ENCODE measurements at regions not wholly inside any gene's neighbourhood (a gene's known extent, or its start where the extent isn't known, plus 50 kb on each side); places are given as distances from the start of the nearest gene placed in this dataset.

GRCh38 chr4:125511715-125512114 is 197.0 kb downstream of the FAT4 start:
- DNase-seq: no peak

DNA sequence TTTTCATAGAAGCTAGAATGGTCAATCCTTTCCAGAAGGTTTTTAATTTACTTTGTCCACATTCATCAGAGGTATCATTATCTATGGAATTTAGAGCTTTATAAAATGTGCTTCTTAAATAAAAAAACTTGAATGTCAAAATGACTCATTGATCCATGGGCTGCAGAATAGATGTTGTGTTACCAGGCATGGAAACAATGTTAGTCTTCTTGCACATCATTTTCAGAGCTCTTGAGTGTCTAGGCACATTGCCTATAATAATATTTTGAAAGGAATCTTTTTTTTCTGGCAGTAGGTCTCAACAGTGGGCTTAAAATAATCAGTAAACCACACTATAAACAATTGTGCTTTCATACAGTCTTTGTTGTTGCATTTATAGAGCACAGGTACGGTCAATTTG is 200.3 kb downstream of the FAT4 start:
- DNase-seq: no peak

- no peak for DNase-seq
Observed at GRCh38 chr4:125517831-125518230, 203.1 kb downstream of the FAT4 start.

- no peak for DNase-seq
Observed at GRCh38 chr4:125518281-125518680, 203.5 kb downstream of the FAT4 start.

DNA sequence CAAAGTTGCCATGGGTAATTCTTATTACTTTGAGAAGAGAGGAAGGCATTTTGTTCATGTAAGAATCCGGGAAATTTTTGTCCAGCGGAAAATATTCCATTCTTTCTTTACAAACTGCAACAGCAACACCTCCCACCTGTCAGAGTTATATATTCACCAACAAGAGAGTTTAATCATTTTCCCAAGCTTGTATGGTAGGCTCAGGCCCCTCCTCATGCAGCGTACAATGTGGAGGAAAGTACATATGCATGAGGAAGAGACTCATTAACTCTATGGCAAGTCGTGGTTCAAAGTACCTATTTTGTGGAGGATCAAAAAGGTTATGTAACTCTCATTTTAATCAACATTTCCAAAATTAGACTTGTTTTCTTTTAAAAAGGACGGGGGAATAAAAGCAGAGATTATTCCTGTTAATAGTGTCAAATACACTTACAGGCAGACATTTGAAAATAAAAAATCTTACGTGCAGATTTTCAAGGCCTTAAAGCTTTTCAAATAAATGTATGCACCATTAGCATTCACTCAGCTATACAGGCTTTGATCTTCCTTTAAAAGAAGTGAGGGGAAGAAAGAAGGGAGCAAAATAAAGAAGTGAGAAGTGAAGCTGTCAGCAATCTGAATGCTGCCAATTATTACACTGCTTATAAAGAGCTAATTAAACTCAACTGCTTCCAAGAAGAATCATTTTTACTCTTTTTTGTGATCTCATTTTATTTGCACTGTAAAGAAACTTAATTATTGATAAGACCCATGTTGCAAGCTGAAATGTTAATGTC is 204.8 kb downstream of the FAT4 start:
- DNase-seq: no peak

- no peak for DNase-seq
Observed at GRCh38 chr4:125520258-125520990, 205.7 kb downstream of the FAT4 start.

DNA sequence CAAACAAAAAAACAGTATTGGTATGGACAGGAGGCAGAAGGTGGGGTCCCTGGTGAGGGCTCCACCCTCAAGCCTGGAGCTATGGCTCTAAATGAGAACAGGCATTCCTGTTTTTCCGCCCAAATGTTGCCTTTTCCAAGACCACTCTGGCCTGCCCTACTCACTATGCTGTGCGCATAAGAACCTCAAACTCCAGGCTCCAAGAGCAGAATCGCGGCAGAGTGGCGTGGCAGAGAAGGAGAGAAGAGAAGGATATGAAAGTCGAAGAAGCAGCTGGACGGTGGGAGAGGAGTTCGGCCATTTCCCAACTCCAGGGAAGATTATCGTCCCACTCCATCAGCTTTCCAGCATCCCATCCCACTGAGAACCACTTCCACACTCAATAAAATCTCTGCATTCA is 207.8 kb downstream of the FAT4 start:
- no peak for DNase-seq

- DNase-seq: no peak
Observed at GRCh38 chr4:125522992-125523391, 208.2 kb downstream of the FAT4 start.

DNA sequence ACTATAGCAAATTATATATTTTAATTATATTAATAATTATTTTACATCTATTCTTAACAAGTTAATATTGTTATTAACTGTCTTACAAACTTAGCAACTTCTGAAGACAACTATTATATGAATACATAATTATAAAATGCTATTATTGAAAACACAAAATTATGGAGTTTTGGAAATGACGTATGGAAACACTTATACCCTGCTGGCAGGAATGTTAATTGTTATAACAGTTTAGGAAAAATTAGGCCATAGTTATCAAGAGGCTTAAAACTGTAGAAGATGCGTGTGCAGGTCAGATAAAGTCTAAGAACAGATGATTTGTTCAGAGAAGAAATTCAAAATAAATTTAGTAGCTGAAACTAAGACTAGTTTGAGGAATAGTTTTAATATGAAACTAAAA is 211.7 kb downstream of the FAT4 start:
- no peak for DNase-seq

DNA sequence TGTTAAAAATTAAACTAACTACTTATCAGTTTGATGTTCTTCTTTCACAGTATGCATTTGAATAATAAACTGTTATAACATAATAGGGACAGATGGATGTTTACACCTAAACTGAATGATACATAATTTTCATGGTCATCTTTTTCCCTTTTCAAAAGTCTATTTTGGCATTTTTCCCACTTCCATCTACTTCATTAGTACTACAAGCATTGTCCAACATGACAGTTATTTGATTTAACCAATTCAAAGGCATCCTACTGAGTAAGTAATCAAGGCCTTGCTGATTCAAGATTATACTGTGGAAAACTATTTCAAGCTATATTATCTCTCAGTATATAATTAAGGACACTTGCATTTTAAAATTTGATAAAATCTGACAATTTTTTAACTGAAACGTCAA is 212.9 kb downstream of the FAT4 start:
- DNase-seq: no peak

- DNase-seq: no peak
Observed at GRCh38 chr4:125529071-125529470, 214.3 kb downstream of the FAT4 start.

- DNase-seq: no peak
Observed at GRCh38 chr4:125538670-125539069, 223.9 kb downstream of the FAT4 start.

DNA sequence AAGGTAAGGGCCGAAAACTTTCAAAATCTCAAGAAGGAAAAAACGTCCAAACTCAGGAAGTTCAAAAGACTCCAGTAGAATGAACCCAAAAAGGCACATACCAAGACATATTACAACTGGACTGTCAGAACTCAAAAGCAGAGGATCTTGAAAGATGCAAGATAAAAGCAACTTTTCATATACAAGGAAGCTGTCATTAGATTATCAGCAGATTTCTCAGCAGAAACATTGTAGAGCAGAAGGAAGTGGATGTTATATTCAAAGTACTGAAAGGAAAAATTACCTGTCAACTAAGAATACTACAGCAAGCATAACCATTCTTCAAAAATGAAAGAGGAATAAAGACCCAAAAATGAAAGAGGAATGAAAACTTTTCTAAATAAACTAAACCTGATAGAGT is 224.9 kb downstream of the FAT4 start:
- no peak for DNase-seq

DNA sequence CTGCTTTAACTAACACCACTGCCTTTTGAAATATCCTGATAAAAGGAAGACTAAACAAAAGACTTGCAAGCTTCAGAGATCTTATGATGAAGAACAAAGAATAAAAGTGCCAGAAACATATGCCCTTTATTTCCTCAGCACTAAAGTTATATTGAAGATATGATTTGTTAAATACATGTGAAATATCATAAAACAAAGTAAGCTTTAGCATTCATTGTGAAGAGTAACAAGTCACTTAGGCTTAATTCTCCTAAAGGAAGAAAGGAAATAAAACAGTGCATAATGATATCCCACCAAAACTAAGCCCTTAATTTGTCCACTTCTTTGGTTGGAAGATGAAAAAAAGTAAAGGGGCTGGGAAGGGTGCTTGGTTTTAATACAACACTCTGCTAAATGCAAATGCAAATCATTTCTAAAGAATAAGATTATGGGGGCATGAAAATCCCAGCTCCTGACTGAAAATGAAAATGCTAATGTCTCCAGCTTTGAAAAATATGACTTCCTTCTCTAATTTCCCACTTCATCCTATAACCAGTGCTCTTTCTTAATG is 227.2 kb downstream of the FAT4 start:
- no peak for DNase-seq

GRCh38 chr4:125546272-125546671 is 231.5 kb downstream of the FAT4 start:
- no peak for DNase-seq

GRCh38 chr4:125547836-125548235 is 233.1 kb downstream of the FAT4 start:
- no peak for DNase-seq

DNA sequence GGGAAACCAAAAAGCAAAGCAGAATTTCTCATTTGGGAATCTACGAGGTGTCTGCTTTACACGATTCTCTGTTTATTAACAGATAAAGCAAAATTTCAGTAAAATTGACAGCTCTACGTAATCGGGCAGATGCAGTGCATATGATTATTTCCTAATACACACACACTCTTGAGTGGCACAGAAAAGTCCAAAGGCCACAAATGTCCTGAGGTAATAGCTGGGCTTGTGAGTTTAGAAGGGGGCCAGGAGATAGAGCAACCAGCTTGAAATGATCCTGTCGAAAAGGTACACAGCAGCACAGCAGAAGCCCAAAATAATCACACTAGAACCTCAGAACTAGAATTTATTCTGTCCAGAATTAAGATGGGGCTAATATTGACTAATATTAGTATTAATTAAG is 236.0 kb downstream of the FAT4 start:
- no peak for DNase-seq

- DNase-seq: no peak
Observed at GRCh38 chr4:125551466-125551865, 236.7 kb downstream of the FAT4 start.

DNA sequence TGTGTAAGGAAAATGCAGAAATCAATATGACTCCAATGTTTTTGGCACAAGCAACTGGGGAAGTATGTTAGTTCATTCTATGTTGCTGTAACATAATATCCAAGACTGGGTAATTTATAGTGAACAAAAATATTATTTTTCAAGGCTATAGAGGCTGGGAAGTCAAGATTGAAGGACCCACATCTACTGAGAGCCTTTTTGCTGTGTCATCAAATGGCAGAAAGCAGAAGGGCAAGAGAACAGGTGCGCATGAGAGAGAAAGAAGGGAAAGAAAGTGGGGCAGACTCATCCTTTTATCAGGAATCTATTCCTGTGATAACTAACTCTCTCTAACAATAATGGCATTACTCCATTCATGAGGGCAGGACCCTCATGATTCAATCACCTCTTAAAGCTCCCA is 237.2 kb downstream of the FAT4 start:
- no peak for DNase-seq

DNA sequence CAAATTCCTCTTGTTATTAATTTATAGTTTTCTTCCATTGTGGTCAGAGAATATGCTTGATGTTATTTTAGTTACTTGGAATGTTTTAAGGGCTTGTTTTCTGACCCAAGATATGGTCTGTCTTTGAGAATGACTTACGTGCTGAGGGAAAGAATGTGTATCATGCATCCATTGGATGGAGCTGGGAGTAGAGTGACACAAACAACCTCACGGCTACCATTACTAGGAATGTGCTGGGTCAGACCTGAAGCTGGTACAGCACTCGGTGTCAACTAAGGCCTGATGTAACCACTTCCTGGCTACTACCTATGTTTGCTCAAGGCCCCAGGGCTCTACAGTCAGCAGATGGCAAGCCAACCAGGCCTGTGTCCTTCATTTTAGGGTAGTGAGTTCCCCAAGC is 257.8 kb downstream of the FAT4 start:
- no peak for DNase-seq

GRCh38 chr4:125573368-125573767 is 258.6 kb downstream of the FAT4 start:
- DNase-seq: no peak

DNA sequence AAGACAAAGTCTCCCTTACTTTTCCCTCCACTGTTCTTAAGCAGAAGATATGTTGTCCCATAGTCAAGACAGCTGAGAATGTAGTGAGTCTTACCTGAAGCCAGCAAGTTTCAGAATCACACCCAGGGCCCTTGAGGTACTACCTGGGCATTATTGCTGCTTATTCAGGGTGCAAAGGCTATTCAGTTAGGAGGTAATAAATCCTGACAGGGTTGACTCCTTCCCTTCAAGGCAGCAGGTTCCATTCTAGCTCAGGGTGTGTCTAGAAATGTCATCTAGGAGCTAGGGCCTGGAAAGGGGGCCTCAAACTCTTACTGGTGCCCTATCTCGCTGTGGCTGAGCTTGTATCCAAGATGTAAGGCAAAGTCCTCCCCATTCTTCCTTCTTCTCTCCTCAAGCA is 259.0 kb downstream of the FAT4 start:
- DNase-seq: no peak

GRCh38 chr4:125582302-125582701 is 267.5 kb downstream of the FAT4 start:
- no peak for DNase-seq
